Liver (tissue), 8 donors: ENCODE measurements at regions not wholly inside any gene's neighbourhood (a gene's known extent, or its start where the extent isn't known, plus 50 kb on each side); places are given as distances from the start of the nearest gene placed in this dataset.

Experiments
- DNase-seq: peaks from one replicate; pipeline ENCODE4 v3.0.0-alpha.2; 2017; ENCODE audit warnings: low spot score
- H3K27ac ChIP-seq, 2 donors: one replicate each; pipeline ENCODE4 v1.7.0; 2013; ENCODE audit warnings: inconsistent platforms in 2 of 2, low read length in 2 of 2, control low read depth in 1 of 2, low read depth in 1 of 2, mild to moderate bottlenecking in 1 of 2
- H3K27me3 ChIP-seq, 4 donors: one replicate each; pipeline versions ENCODE4 v1.6.1 to v1.7.0; 2013; ENCODE audit warnings: low read length in 3 of 4, inconsistent platforms in 1 of 4, mild to moderate bottlenecking in 1 of 4, moderate library complexity in 1 of 4; ENCODE audit not compliant: control insufficient read depth in 4 of 4, insufficient read depth in 4 of 4
- H3K36me3 ChIP-seq, 4 donors: one replicate each; pipeline versions ENCODE4 v1.6.1 to v1.7.0; 2013; ENCODE audit warnings: low read length in 3 of 4, mild to moderate bottlenecking in 3 of 4, low read depth in 1 of 4, moderate library complexity in 1 of 4; ENCODE audit not compliant: control insufficient read depth in 4 of 4, insufficient read depth in 3 of 4
- H3K4me1 ChIP-seq, 4 donors: one replicate each; pipeline versions ENCODE4 v1.6.1 to v1.7.0; 2013; ENCODE audit warnings: low read length in 3 of 4, mild to moderate bottlenecking in 3 of 4, moderate library complexity in 1 of 4; ENCODE audit not compliant: control insufficient read depth in 4 of 4, insufficient read depth in 4 of 4
- H3K4me3 ChIP-seq, 3 donors: one replicate each; pipeline versions ENCODE4 v1.6.1 to v1.7.0; 2013; ENCODE audit warnings: low read length in 3 of 3, control low read depth in 1 of 3, low read depth in 1 of 3, mild to moderate bottlenecking in 1 of 3
- H3K9ac ChIP-seq, 2 donors: one replicate each; pipeline ENCODE4 v1.7.0; 2013; ENCODE audit warnings: low read length in 2 of 2, mild to moderate bottlenecking in 2 of 2, moderate library complexity in 2 of 2, control low read depth in 1 of 2, low read depth in 1 of 2
- H3K9me3 ChIP-seq, 4 donors: one replicate each; pipeline versions ENCODE4 v1.6.1 to v1.7.0; 2013; ENCODE audit warnings: low read length in 3 of 4; ENCODE audit not compliant: control insufficient read depth in 4 of 4
- ATF3 ChIP-seq: IDR thresholded peaks from 2 replicates; pipeline ENCODE4 v1.6.1; 2016; ENCODE audit warnings: antibody characterized with exemption
- EGR1 ChIP-seq, 2 donors: IDR thresholded peaks; 2 replicates each; pipeline ENCODE4 v1.6.1; 2016 to 2018; ENCODE audit warnings: antibody characterized with exemption in 2 of 2, low read depth in 2 of 2
- FOXA1 ChIP-seq: IDR thresholded peaks from 2 replicates; pipeline ENCODE4 v1.6.1; 2016; ENCODE audit warnings: antibody characterized with exemption
- FOXA2 ChIP-seq: IDR thresholded peaks from 2 replicates; pipeline ENCODE4 v1.6.1; 2016; ENCODE audit warnings: antibody characterized with exemption
- GABPA ChIP-seq, 2 donors: IDR thresholded peaks in 1 of 2; conservative IDR thresholded peaks in 1 of 2; 2 replicates each; pipeline ENCODE4 v1.6.1; 2016; ENCODE audit warnings: antibody characterized with exemption in 2 of 2, mild to moderate bottlenecking in 1 of 2, moderate library complexity in 1 of 2
- HNF4A ChIP-seq, 2 donors: conservative IDR thresholded peaks; 2 replicates each; pipeline ENCODE4 v1.6.1; 2016; ENCODE audit warnings: antibody characterized with exemption in 2 of 2, mild to moderate bottlenecking in 2 of 2
- HNF4G ChIP-seq: IDR thresholded peaks from 2 replicates; pipeline ENCODE4 v1.6.1; 2016; ENCODE audit warnings: antibody characterized with exemption
- JUND ChIP-seq, 2 donors: IDR thresholded peaks; 2 replicates each; pipeline ENCODE4 v1.6.1; 2016; ENCODE audit warnings: antibody characterized with exemption in 2 of 2
- MAX ChIP-seq: IDR thresholded peaks from 2 replicates; pipeline ENCODE4 v1.6.1; 2016; ENCODE audit warnings: antibody characterized with exemption
- NR2F2 ChIP-seq: IDR thresholded peaks from 2 replicates; pipeline ENCODE4 v1.6.1; 2016; ENCODE audit warnings: antibody characterized with exemption
- RAD21 ChIP-seq, 2 donors: IDR thresholded peaks; 2 replicates each; pipeline ENCODE4 v1.6.1; 2016; ENCODE audit warnings: antibody characterized with exemption in 2 of 2, mild to moderate bottlenecking in 2 of 2
- REST ChIP-seq: IDR thresholded peaks from 2 replicates; pipeline ENCODE4 v1.6.1; 2016; ENCODE audit warnings: antibody characterized with exemption, mild to moderate bottlenecking
- RXRA ChIP-seq, 2 donors: IDR thresholded peaks; 2 replicates each; pipeline ENCODE4 v1.6.1; 2017 to 2018; ENCODE audit warnings: antibody characterized with exemption in 2 of 2, mild to moderate bottlenecking in 1 of 2
- SP1 ChIP-seq: IDR thresholded peaks from 2 replicates; pipeline ENCODE4 v1.6.1; 2018; ENCODE audit warnings: antibody characterized with exemption, mild to moderate bottlenecking
- TAF1 ChIP-seq: conservative IDR thresholded peaks from 2 replicates; pipeline ENCODE4 v1.6.1; 2016; ENCODE audit warnings: antibody characterized with exemption, mild to moderate bottlenecking
- YY1 ChIP-seq: IDR thresholded peaks from 2 replicates; pipeline ENCODE4 v1.6.1; 2016; ENCODE audit warnings: antibody characterized with exemption, mild to moderate bottlenecking
- ZBTB33 ChIP-seq: IDR thresholded peaks from 2 replicates; pipeline ENCODE4 v1.6.1; 2016; ENCODE audit warnings: antibody characterized with exemption
- WGBS: extraction: QIAGEN DNeasy Blood & Tissue Kit; methylation state at CpG from one replicate; pipeline ENCODE4 v1.1.7; 2013; 5-methylcytosine and 5-hydroxymethylcytosine counted together
- TF ChIP-seq, protein P1 (sequence below): fragments of 150-350 bp; IDR thresholded peaks from 2 replicates; pipeline ENCODE4 v1.5.1; 2017; ENCODE audit warnings: improper control_type of control experiment, low read depth, low read length; ENCODE audit not compliant: missing input control
- donor health status: healthy.
- donor health status: healthy.
- donor health status: healthy.
- donor health status: healthy.
- donor health status: healthy.

DNA sequence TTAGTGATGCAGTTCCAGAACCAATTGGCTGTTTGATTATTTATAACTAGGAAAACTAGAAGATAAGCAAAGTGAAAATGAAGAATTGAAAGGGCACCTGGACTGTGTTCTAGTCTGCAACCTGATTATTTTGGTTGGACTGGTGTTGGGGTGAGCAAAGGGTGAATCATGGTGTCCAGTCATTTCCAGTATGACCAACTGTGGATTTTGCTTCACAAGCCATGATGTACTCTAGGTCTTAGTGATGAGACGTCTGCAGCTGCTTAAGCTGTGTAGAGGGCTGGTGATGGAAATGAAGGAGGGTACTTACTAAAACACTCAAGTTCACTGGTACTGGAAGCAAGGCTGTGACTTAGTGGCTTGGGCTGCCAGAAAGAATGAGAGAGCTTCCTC, 193.2 kb upstream of the FRMD6 start:
- 85% methylated on average over 1 of the region's 1 CpG for WGBS
- no peak for TF ChIP-seq NR2F2
- TF ChIP-seq SP1 = no peak
- TF ChIP-seq REST = no peak
- TF ChIP-seq, protein P1, sequence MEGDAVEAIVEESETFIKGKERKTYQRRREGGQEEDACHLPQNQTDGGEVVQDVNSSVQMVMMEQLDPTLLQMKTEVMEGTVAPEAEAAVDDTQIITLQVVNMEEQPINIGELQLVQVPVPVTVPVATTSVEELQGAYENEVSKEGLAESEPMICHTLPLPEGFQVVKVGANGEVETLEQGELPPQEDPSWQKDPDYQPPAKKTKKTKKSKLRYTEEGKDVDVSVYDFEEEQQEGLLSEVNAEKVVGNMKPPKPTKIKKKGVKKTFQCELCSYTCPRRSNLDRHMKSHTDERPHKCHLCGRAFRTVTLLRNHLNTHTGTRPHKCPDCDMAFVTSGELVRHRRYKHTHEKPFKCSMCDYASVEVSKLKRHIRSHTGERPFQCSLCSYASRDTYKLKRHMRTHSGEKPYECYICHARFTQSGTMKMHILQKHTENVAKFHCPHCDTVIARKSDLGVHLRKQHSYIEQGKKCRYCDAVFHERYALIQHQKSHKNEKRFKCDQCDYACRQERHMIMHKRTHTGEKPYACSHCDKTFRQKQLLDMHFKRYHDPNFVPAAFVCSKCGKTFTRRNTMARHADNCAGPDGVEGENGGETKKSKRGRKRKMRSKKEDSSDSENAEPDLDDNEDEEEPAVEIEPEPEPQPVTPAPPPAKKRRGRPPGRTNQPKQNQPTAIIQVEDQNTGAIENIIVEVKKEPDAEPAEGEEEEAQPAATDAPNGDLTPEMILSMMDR = no peak
- TF ChIP-seq ATF3 = no peak
- no peak for TF ChIP-seq RAD21 (IDR thresholded peaks at IDR 0.05)
- no peak for TF ChIP-seq ZBTB33
- no peak for TF ChIP-seq JUND (IDR thresholded peaks at IDR 0.05)
- TF ChIP-seq EGR1 (IDR thresholded peaks at IDR 0.05; ENCODE audit: low read depth in 2 of 2) = no peak
- TF ChIP-seq HNF4G = no peak
- TF ChIP-seq FOXA2 = no peak
- TF ChIP-seq MAX = no peak
- no peak for TF ChIP-seq FOXA1
- no peak for TF ChIP-seq TAF1
- TF ChIP-seq RXRA (IDR thresholded peaks at IDR 0.05) = no peak
- no peak for TF ChIP-seq GABPA (IDR thresholded peaks at IDR 0.05 in 1 of 2, conservative IDR thresholded peaks at IDR 0.05 in 1 of 2)
- no peak for TF ChIP-seq HNF4A (conservative IDR thresholded peaks at IDR 0.05)
- no peak for TF ChIP-seq YY1
- Histone ChIP-seq H3K4me1 (no peaks in the 10 kb centered on the region), H3K9ac (no peak overlapping the region), H3K36me3 (no peaks in the 10 kb centered on the region), H3K9me3 (no peaks in the 10 kb centered on the region), H3K27me3 (no peaks in the 10 kb centered on the region), H3K27ac (no peak overlapping the region), H3K4me3 (no peak overlapping the region)
- DNase-seq = no peak

DNA sequence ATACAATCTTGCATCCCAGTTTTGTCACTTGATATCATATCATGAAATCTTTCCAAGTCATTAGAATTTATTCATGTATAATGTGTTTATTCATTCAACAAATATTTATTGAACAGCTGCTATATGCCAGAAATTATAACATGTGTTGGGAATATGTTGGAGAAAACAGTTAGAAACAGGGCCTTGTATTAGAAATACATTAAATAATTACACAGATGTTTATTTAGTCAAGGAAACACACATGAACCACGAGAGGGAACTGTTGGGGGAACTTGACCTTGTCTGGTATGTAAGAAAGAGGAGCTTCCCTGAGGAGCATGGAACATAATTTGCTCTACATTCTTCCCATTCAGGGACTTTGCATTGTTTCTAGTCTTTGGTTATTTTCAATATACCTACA, 191.7 kb upstream of the FRMD6 start:
- WGBS = 66% methylated on average over 1 of the region's 1 CpG
- Histone ChIP-seq H3K4me3 (no peak overlapping the region), H3K4me1 (no peaks in the 10 kb centered on the region), H3K9ac (no peak overlapping the region), H3K27me3 (no peaks in the 10 kb centered on the region), H3K9me3 (no peaks in the 10 kb centered on the region), H3K27ac (no peak overlapping the region), H3K36me3 (no peaks in the 10 kb centered on the region)
- no peak for TF ChIP-seq HNF4G
- no peak for TF ChIP-seq TAF1
- no peak for TF ChIP-seq HNF4A (conservative IDR thresholded peaks at IDR 0.05)
- DNase-seq = no peak
